Liver (tissue), 8 donors: ENCODE measurements at regions not wholly inside any gene's neighbourhood (a gene's known extent, or its start where the extent isn't known, plus 50 kb on each side); places are given as distances from the start of the nearest gene placed in this dataset.

Experiments used
- DNase-seq: peaks from one replicate; pipeline ENCODE4 v3.0.0-alpha.2; 2017; ENCODE audit warnings: low spot score
- H3K27ac ChIP-seq, 2 donors: one replicate each; pipeline ENCODE4 v1.7.0; 2013; ENCODE audit warnings: inconsistent platforms in 2 of 2, low read length in 2 of 2, control low read depth in 1 of 2, low read depth in 1 of 2, mild to moderate bottlenecking in 1 of 2
- H3K27me3 ChIP-seq, 4 donors: one replicate each; pipeline versions ENCODE4 v1.6.1 to v1.7.0; 2013; ENCODE audit warnings: low read length in 3 of 4, inconsistent platforms in 1 of 4, mild to moderate bottlenecking in 1 of 4, moderate library complexity in 1 of 4; ENCODE audit not compliant: control insufficient read depth in 4 of 4, insufficient read depth in 4 of 4
- H3K36me3 ChIP-seq, 4 donors: one replicate each; pipeline versions ENCODE4 v1.6.1 to v1.7.0; 2013; ENCODE audit warnings: low read length in 3 of 4, mild to moderate bottlenecking in 3 of 4, low read depth in 1 of 4, moderate library complexity in 1 of 4; ENCODE audit not compliant: control insufficient read depth in 4 of 4, insufficient read depth in 3 of 4
- H3K4me1 ChIP-seq, 4 donors: one replicate each; pipeline versions ENCODE4 v1.6.1 to v1.7.0; 2013; ENCODE audit warnings: low read length in 3 of 4, mild to moderate bottlenecking in 3 of 4, moderate library complexity in 1 of 4; ENCODE audit not compliant: control insufficient read depth in 4 of 4, insufficient read depth in 4 of 4
- H3K4me3 ChIP-seq, 3 donors: one replicate each; pipeline versions ENCODE4 v1.6.1 to v1.7.0; 2013; ENCODE audit warnings: low read length in 3 of 3, control low read depth in 1 of 3, low read depth in 1 of 3, mild to moderate bottlenecking in 1 of 3
- H3K9ac ChIP-seq, 2 donors: one replicate each; pipeline ENCODE4 v1.7.0; 2013; ENCODE audit warnings: low read length in 2 of 2, mild to moderate bottlenecking in 2 of 2, moderate library complexity in 2 of 2, control low read depth in 1 of 2, low read depth in 1 of 2
- H3K9me3 ChIP-seq, 4 donors: one replicate each; pipeline versions ENCODE4 v1.6.1 to v1.7.0; 2013; ENCODE audit warnings: low read length in 3 of 4; ENCODE audit not compliant: control insufficient read depth in 4 of 4
- EGR1 ChIP-seq, 2 donors: IDR thresholded peaks; 2 replicates each; pipeline ENCODE4 v1.6.1; 2016 to 2018; ENCODE audit warnings: antibody characterized with exemption in 2 of 2, low read depth in 2 of 2
- FOXA1 ChIP-seq: IDR thresholded peaks from 2 replicates; pipeline ENCODE4 v1.6.1; 2016; ENCODE audit warnings: antibody characterized with exemption
- FOXA2 ChIP-seq: IDR thresholded peaks from 2 replicates; pipeline ENCODE4 v1.6.1; 2016; ENCODE audit warnings: antibody characterized with exemption
- GABPA ChIP-seq, 2 donors: IDR thresholded peaks in 1 of 2; conservative IDR thresholded peaks in 1 of 2; 2 replicates each; pipeline ENCODE4 v1.6.1; 2016; ENCODE audit warnings: antibody characterized with exemption in 2 of 2, mild to moderate bottlenecking in 1 of 2, moderate library complexity in 1 of 2
- HNF4A ChIP-seq, 2 donors: conservative IDR thresholded peaks; 2 replicates each; pipeline ENCODE4 v1.6.1; 2016; ENCODE audit warnings: antibody characterized with exemption in 2 of 2, mild to moderate bottlenecking in 2 of 2
- HNF4G ChIP-seq: IDR thresholded peaks from 2 replicates; pipeline ENCODE4 v1.6.1; 2016; ENCODE audit warnings: antibody characterized with exemption
- JUND ChIP-seq, 2 donors: IDR thresholded peaks; 2 replicates each; pipeline ENCODE4 v1.6.1; 2016; ENCODE audit warnings: antibody characterized with exemption in 2 of 2
- NR2F2 ChIP-seq: IDR thresholded peaks from 2 replicates; pipeline ENCODE4 v1.6.1; 2016; ENCODE audit warnings: antibody characterized with exemption
- RAD21 ChIP-seq, 2 donors: IDR thresholded peaks; 2 replicates each; pipeline ENCODE4 v1.6.1; 2016; ENCODE audit warnings: antibody characterized with exemption in 2 of 2, mild to moderate bottlenecking in 2 of 2
- RXRA ChIP-seq, 2 donors: IDR thresholded peaks; 2 replicates each; pipeline ENCODE4 v1.6.1; 2017 to 2018; ENCODE audit warnings: antibody characterized with exemption in 2 of 2, mild to moderate bottlenecking in 1 of 2
- SP1 ChIP-seq: IDR thresholded peaks from 2 replicates; pipeline ENCODE4 v1.6.1; 2018; ENCODE audit warnings: antibody characterized with exemption, mild to moderate bottlenecking
- TAF1 ChIP-seq: conservative IDR thresholded peaks from 2 replicates; pipeline ENCODE4 v1.6.1; 2016; ENCODE audit warnings: antibody characterized with exemption, mild to moderate bottlenecking
- YY1 ChIP-seq: IDR thresholded peaks from 2 replicates; pipeline ENCODE4 v1.6.1; 2016; ENCODE audit warnings: antibody characterized with exemption, mild to moderate bottlenecking
- WGBS: extraction: QIAGEN DNeasy Blood & Tissue Kit; methylation state at CpG from one replicate; pipeline ENCODE4 v1.1.7; 2013; 5-methylcytosine and 5-hydroxymethylcytosine counted together
- TF ChIP-seq, protein P1 (sequence below): IDR thresholded peaks from 2 replicates; pipeline ENCODE4 v1.6.1; 2016; ENCODE audit warnings: antibody characterized with exemption
- TF ChIP-seq, protein P2 (sequence below): IDR thresholded peaks from 2 replicates; pipeline ENCODE4 v1.6.1; 2016; ENCODE audit warnings: antibody characterized with exemption
- TF ChIP-seq, protein P3 (sequence below): IDR thresholded peaks from 2 replicates; pipeline ENCODE4 v1.6.1; 2016; ENCODE audit warnings: antibody characterized with exemption, mild to moderate bottlenecking
- TF ChIP-seq, protein P4 (sequence below): fragments of 150-350 bp; IDR thresholded peaks from 2 replicates; pipeline ENCODE4 v1.5.1; 2017; ENCODE audit warnings: improper control_type of control experiment, low read depth, low read length; ENCODE audit not compliant: missing input control
- TF ChIP-seq, protein P5 (sequence below): IDR thresholded peaks from 2 replicates; pipeline ENCODE4 v1.6.1; 2016; ENCODE audit warnings: antibody characterized with exemption
- donor health status: healthy.
- donor health status: healthy.
- donor health status: healthy.
- donor health status: healthy.
- donor health status: healthy.

DNA sequence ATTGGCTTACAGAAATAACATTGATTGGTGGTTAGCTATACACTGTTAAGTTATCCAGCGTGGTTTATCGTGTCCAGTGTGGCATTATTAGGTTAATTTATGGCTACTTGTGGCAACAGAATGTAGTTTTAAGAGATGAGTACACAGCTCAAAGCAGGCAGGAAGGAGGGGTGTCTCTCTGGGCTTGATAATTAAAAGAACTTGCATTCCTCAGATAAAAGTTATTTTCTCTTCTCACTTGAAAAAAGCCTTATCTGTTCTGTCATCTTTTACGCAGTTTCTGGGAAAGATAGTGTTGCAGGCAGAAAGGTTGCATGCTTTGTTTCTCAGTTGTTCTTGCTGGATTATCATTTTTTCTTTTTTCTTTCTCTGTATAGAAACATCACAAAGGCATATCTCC is 154.4 kb upstream of the COL3A1 start (continued):
- TF ChIP-seq, protein P1, sequence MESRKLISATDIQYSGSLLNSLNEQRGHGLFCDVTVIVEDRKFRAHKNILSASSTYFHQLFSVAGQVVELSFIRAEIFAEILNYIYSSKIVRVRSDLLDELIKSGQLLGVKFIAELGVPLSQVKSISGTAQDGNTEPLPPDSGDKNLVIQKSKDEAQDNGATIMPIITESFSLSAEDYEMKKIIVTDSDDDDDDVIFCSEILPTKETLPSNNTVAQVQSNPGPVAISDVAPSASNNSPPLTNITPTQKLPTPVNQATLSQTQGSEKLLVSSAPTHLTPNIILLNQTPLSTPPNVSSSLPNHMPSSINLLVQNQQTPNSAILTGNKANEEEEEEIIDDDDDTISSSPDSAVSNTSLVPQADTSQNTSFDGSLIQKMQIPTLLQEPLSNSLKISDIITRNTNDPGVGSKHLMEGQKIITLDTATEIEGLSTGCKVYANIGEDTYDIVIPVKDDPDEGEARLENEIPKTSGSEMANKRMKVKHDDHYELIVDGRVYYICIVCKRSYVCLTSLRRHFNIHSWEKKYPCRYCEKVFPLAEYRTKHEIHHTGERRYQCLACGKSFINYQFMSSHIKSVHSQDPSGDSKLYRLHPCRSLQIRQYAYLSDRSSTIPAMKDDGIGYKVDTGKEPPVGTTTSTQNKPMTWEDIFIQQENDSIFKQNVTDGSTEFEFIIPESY, result no peak
- no peak for TF ChIP-seq HNF4A (conservative IDR thresholded peaks at IDR 0.05)
- TF ChIP-seq FOXA1, result no peak
- no peak for TF ChIP-seq GABPA (IDR thresholded peaks at IDR 0.05 in 1 of 2, conservative IDR thresholded peaks at IDR 0.05 in 1 of 2)
- TF ChIP-seq RAD21 (IDR thresholded peaks at IDR 0.05), result no peak
- TF ChIP-seq, protein P2, sequence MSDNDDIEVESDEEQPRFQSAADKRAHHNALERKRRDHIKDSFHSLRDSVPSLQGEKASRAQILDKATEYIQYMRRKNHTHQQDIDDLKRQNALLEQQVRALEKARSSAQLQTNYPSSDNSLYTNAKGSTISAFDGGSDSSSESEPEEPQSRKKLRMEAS, result no peak
- no peak for TF ChIP-seq YY1

DNA sequence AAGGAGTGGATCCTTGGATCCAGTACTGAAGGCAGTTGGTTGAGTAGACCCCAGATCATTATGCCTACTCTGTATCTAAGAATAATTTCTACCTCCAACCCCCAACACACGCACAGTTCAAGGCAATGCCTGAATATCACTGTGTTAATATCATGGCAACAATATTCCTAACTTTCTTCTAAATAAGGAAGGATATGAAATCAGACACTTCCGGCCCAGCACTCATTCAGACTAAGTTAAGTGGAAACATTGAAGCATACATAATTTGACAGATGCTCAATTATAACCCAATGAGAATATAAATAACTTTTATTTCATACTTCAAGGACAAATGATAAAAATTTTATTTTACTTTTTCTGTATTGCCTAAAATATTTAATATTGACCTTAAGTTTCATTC is 153.6 kb upstream of the COL3A1 start:
- no peak for DNase-seq
- Histone ChIP-seq H3K9ac (no peak overlapping the region), H3K4me3 (no peak overlapping the region), H3K36me3 (no peaks in the 10 kb centered on the region), H3K27me3 (no peaks in the 10 kb centered on the region), H3K27ac (no peak overlapping the region), H3K9me3 (no peaks in the 10 kb centered on the region), H3K4me1 (no peaks in the 10 kb centered on the region)
- TF ChIP-seq RXRA (IDR thresholded peaks at IDR 0.05) (no peak), SP1 (no peak), HNF4A (conservative IDR thresholded peaks at IDR 0.05) (no peak), NR2F2 (no peak), RAD21 (IDR thresholded peaks at IDR 0.05) (no peak), FOXA1 (no peak), FOXA2 (no peak), YY1 (no peak), HNF4G (no peak), JUND (IDR thresholded peaks at IDR 0.05) (no peak), GABPA (IDR thresholded peaks at IDR 0.05 in 1 of 2, conservative IDR thresholded peaks at IDR 0.05 in 1 of 2) (no peak), EGR1 (IDR thresholded peaks at IDR 0.05; ENCODE audit: low read depth in 2 of 2) (no peak), TAF1 (no peak)
- TF ChIP-seq, protein P3, sequence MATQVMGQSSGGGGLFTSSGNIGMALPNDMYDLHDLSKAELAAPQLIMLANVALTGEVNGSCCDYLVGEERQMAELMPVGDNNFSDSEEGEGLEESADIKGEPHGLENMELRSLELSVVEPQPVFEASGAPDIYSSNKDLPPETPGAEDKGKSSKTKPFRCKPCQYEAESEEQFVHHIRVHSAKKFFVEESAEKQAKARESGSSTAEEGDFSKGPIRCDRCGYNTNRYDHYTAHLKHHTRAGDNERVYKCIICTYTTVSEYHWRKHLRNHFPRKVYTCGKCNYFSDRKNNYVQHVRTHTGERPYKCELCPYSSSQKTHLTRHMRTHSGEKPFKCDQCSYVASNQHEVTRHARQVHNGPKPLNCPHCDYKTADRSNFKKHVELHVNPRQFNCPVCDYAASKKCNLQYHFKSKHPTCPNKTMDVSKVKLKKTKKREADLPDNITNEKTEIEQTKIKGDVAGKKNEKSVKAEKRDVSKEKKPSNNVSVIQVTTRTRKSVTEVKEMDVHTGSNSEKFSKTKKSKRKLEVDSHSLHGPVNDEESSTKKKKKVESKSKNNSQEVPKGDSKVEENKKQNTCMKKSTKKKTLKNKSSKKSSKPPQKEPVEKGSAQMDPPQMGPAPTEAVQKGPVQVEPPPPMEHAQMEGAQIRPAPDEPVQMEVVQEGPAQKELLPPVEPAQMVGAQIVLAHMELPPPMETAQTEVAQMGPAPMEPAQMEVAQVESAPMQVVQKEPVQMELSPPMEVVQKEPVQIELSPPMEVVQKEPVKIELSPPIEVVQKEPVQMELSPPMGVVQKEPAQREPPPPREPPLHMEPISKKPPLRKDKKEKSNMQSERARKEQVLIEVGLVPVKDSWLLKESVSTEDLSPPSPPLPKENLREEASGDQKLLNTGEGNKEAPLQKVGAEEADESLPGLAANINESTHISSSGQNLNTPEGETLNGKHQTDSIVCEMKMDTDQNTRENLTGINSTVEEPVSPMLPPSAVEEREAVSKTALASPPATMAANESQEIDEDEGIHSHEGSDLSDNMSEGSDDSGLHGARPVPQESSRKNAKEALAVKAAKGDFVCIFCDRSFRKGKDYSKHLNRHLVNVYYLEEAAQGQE, result no peak
- TF ChIP-seq, protein P1, result no peak
- TF ChIP-seq, protein P4, sequence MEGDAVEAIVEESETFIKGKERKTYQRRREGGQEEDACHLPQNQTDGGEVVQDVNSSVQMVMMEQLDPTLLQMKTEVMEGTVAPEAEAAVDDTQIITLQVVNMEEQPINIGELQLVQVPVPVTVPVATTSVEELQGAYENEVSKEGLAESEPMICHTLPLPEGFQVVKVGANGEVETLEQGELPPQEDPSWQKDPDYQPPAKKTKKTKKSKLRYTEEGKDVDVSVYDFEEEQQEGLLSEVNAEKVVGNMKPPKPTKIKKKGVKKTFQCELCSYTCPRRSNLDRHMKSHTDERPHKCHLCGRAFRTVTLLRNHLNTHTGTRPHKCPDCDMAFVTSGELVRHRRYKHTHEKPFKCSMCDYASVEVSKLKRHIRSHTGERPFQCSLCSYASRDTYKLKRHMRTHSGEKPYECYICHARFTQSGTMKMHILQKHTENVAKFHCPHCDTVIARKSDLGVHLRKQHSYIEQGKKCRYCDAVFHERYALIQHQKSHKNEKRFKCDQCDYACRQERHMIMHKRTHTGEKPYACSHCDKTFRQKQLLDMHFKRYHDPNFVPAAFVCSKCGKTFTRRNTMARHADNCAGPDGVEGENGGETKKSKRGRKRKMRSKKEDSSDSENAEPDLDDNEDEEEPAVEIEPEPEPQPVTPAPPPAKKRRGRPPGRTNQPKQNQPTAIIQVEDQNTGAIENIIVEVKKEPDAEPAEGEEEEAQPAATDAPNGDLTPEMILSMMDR, result no peak
- TF ChIP-seq, protein P2, result no peak
- TF ChIP-seq, protein P5, sequence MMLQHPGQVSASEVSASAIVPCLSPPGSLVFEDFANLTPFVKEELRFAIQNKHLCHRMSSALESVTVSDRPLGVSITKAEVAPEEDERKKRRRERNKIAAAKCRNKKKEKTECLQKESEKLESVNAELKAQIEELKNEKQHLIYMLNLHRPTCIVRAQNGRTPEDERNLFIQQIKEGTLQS, result no peak
- 77% methylated on average over 2 of the region's 2 CpGs for WGBS
